Astrocyte of the spinal cord (primary cell): ENCODE measurements at regions not wholly inside any gene's neighbourhood (a gene's known extent, or its start where the extent isn't known, plus 50 kb on each side); places are given as distances from the start of the nearest gene placed in this dataset.

Source experiments
- DNase-seq: peaks from one replicate; pipeline ENCODE4 v3.0.0; 2011; ENCODE audit warnings: low read depth, low spot score
- H3K4me3 ChIP-seq: 2 replicates; pipeline ENCODE4 v1.5.1; 2011; ENCODE audit warnings: low read depth, mild to moderate bottlenecking, low read length, moderate library complexity
- in situ Hi-C: cut with HindIII; loops from 2 replicates; pipeline ENCODE4 v1.10.0; 2017; ENCODE audit warnings: low sequenced_read_pairs
- TF ChIP-seq, protein P1 (sequence below): IDR thresholded peaks from 2 replicates; pipeline ENCODE4 v1.5.1; 2012; ENCODE audit warnings: low read depth, mild to moderate bottlenecking, low read length, inconsistent platforms

DNA sequence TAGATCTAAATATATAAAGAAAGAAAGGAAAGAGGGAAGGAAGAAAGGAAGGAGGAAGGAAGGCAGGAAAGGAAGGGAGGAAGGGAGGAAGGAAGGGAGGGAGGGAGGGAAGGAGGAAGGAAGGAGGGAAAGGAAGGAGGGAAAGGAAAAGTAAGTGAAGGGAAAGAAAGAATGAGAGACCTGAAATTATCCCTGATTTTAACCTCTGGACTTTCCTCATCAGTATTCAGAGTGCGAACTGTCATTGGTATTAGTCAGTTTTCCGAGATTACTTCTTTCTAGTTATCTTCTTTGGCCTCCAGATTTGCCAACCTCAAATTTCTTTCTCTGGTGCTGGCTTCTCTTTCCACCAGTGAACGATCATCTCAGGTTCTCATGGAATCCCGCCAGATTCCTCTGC, 215.5 kb upstream of the FN1 start:
- TF ChIP-seq, protein P1, sequence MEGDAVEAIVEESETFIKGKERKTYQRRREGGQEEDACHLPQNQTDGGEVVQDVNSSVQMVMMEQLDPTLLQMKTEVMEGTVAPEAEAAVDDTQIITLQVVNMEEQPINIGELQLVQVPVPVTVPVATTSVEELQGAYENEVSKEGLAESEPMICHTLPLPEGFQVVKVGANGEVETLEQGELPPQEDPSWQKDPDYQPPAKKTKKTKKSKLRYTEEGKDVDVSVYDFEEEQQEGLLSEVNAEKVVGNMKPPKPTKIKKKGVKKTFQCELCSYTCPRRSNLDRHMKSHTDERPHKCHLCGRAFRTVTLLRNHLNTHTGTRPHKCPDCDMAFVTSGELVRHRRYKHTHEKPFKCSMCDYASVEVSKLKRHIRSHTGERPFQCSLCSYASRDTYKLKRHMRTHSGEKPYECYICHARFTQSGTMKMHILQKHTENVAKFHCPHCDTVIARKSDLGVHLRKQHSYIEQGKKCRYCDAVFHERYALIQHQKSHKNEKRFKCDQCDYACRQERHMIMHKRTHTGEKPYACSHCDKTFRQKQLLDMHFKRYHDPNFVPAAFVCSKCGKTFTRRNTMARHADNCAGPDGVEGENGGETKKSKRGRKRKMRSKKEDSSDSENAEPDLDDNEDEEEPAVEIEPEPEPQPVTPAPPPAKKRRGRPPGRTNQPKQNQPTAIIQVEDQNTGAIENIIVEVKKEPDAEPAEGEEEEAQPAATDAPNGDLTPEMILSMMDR: no peak
- DNase-seq: no peak
- no peak overlapping the region for H3K4me3 ChIP-seq
- in situ Hi-C loops: no loop called here

DNA sequence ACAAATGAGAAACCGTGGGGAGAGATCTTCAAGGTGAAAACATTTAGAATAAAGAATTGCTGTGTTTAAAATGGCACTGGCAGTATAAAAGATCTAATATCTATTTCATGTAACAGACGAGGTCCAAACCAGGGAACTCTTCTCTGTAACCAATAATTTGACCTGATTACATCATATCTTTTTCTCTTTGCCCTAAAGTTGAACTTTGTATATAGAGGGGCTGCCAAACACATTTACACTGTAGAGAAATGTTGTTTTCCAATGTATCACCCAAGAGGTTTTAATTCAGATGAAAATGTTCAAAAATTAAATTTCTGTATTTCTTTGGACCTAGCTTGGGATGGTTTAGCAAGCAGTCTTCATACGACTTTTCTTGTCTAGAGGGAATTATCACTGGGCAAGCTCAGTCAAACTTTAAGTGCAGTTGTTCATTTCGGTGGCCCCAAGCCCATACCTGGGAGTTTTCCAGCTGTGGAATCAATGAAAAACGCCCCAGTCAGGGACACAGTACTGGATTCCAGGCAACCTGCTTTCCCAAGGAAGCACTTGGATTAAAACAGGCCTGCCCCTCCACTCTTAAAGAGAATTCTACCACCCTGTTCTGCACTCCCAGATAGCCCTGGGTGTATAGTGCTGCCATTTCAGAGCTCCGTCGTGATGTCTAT, 208.5 kb upstream of the FN1 start:
- no peak overlapping the region for H3K4me3 ChIP-seq
- in situ Hi-C loops: no loop called here
- TF ChIP-seq, protein P1: no peak
- no peak for DNase-seq

DNA sequence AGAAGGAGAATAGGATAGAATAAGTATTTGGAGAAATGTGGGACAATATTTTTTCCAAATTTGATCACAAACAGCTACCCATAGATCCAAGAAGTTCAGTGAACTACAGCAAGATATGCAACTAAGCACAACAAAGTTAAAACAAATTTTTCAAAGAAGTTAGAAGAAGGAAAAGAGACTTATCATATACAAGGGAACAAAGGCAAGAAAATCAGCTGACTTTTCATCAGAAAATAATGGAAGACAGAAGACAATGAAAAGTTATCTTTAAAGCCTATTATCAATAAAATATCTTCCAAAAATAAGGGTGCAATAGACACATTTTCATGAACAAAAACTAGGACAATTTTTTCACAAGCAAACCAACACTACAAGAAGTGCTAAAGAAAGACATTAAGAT, 202.8 kb upstream of the FN1 start:
- H3K4me3 ChIP-seq: no peak overlapping the region
- TF ChIP-seq, protein P1: no peak
- in situ Hi-C loops: no loop called here
- DNase-seq: no peak

DNA sequence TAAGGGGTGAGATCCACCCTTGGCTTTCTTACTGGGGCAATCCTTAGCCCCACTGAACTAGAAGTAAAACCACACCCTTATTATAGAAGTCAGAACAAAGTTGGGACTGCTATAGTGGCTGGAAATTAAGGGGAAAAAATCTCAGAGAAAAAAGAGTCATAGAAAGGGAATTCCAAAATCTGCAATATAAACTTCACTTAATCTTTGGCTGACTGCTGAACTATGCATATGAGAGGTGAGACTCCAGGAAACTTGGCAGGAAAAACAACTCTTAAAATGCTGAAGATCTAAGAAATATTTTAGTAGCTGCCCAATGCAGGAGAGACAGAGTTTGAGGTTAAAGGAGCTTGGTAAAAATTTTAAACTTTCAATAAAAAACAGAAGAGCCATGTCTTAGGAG, 201.8 kb upstream of the FN1 start:
- H3K4me3 ChIP-seq: no peak overlapping the region
- peak; percentile 58 for DNase-seq
- TF ChIP-seq, protein P1: no peak
- in situ Hi-C loops: no loop called here

DNA sequence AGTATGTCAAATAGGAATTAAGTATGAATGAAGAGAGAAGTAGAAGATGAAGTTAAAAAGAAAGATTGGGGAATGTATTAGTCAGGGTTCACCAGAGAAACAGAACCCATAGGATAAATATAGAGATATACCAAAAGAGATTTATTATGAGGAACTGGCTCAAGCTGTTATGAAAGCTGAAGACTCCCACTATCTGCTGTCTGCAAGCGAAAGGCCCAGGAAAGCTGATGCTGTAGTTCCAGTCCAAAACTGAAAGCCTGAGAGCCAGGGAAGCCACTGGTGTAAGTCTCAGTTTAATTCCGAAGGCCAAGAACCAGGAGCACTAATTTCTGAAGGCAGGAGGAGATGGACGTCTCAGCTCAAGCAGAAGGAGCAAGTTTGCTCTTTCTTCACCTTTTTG, 200.9 kb upstream of the FN1 start:
- no peak for DNase-seq
- in situ Hi-C loops: no loop called here
- H3K4me3 ChIP-seq: no peak overlapping the region
- TF ChIP-seq, protein P1: no peak

DNA sequence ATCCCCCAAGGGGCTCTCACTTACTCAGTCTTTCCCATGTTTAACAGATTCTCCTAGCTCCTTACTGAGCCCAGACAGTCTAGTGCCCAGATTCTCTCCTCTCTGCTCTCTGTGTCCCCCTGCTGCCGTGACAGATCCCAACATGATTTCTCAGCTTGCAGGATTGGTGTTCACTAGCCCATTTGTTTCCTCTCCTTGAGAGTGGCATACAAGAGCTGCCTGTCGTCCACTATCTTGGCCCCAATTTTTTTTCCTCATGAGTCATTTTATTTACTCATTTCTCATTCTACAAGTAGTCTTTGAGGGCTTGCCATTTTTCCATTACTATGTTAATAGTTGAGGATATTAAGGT, 199.9 kb upstream of the FN1 start:
- TF ChIP-seq, protein P1: peak; percentile 48
- DNase-seq: peak; percentile 59
- H3K4me3 ChIP-seq: no peak overlapping the region
- in situ Hi-C loops: no loop called here
